Fibroblast of lung (primary cell): ENCODE measurements at regions not wholly inside any gene's neighbourhood (a gene's known extent, or its start where the extent isn't known, plus 50 kb on each side); places are given as distances from the start of the nearest gene placed in this dataset.

Experiments used
- DNase-seq, 2 donors: peaks; one replicate each; pipeline versions ENCODE4 v3.0.0 to v3.0.0-alpha.2; 2010; ENCODE audit warnings: low read depth in 2 of 2
- H2AFZ ChIP-seq: 2 replicates; pipeline ENCODE4 v1.5.1; 2012; ENCODE audit warnings: low read length, control low read depth, inconsistent platforms
- H3K27ac ChIP-seq: 2 replicates; pipeline ENCODE4 v1.5.1; 2011; ENCODE audit warnings: low read length, control low read depth; ENCODE audit not compliant: insufficient read depth
- H3K27me3 ChIP-seq: 2 replicates; pipeline ENCODE4 v1.5.1; 2011; ENCODE audit warnings: mild to moderate bottlenecking, low read length; ENCODE audit not compliant: control insufficient read depth, insufficient read depth
- H3K36me3 ChIP-seq: 2 replicates; pipeline ENCODE4 v1.5.1; 2011; ENCODE audit warnings: low read length; ENCODE audit not compliant: control insufficient read depth, insufficient read depth
- H3K4me1 ChIP-seq: 2 replicates; pipeline ENCODE4 v1.5.1; 2011; ENCODE audit warnings: low read length; ENCODE audit not compliant: control insufficient read depth, insufficient read depth; ENCODE audit errors: extremely low read depth
- H3K4me2 ChIP-seq: 2 replicates; pipeline ENCODE4 v1.5.1; 2011; ENCODE audit warnings: low read length, control low read depth; ENCODE audit not compliant: insufficient read depth; ENCODE audit errors: extremely low read depth
- H3K4me3 ChIP-seq, 4 experiments: fragments of 200-600 bp in 1 of 4; sonication (generic) in 1 of 4; replicated peaks in 1 of 4; 2 replicates each; pipeline ENCODE4 v1.5.1; 2011 to 2016; ENCODE audit warnings: low read length in 4 of 4, low read depth in 3 of 4, mild to moderate bottlenecking in 3 of 4, control low read depth in 2 of 4, inconsistent platforms in 1 of 4, mixed read lengths in 1 of 4; ENCODE audit not compliant: insufficient read depth in 1 of 4; ENCODE audit errors: control extremely low read depth in 1 of 4
- H3K79me2 ChIP-seq: 2 replicates; pipeline ENCODE4 v1.5.1; 2012; ENCODE audit warnings: mild to moderate bottlenecking, low read length, inconsistent platforms; ENCODE audit not compliant: control insufficient read depth, insufficient read depth
- H3K9ac ChIP-seq: 2 replicates; pipeline ENCODE4 v1.5.1; 2011; ENCODE audit warnings: mild to moderate bottlenecking, low read length, control low read depth; ENCODE audit not compliant: insufficient read depth
- H3K9me3 ChIP-seq: 2 replicates; pipeline ENCODE4 v1.5.1; 2012; ENCODE audit warnings: low read depth, low read length; ENCODE audit not compliant: control insufficient read depth, insufficient read depth
- H4K20me1 ChIP-seq: 2 replicates; pipeline ENCODE4 v1.5.1; 2011; ENCODE audit warnings: low read length; ENCODE audit not compliant: control insufficient read depth, insufficient read depth; ENCODE audit errors: extremely low read depth
- EZH2 ChIP-seq: IDR thresholded peaks from 2 replicates; pipeline ENCODE4 v1.5.1; 2012; ENCODE audit warnings: low read length, control low read depth, mild to moderate bottlenecking; ENCODE audit errors: missing control alignments
- TF ChIP-seq, protein P1 (sequence below), 2 donors: IDR thresholded peaks in 1 of 2; conservative IDR thresholded peaks in 1 of 2; 1 replicate in 1 of 2; 2 replicates in 1 of 2; pipeline ENCODE4 v1.5.1; 2011 to 2012; ENCODE audit warnings: low read length in 2 of 2, control low read depth in 1 of 2, inconsistent platforms in 1 of 2, low read depth in 1 of 2, mild to moderate bottlenecking in 1 of 2

DNA sequence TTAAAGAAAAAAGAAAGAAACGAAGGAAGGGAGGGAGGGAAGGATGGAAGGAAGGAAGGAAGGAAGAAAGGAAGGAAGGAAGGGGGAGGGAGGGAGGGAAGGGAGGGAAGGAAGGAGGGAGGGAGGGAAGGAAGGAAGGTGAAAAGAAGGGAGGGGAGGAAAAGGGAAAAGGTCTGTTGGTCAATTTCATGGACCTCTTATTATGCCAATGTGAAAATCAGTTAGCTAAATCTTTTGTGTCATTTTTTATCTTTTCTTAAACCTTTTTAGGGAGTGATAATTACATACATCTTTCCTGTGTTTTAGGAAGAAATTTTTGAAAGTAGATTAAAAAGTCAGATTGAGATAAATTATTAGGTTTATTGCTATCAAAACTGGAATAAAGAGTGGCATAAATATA, 670.2 kb upstream of the CITED2 start:
- no peaks in the 10 kb centered on the region for H3K27me3 ChIP-seq
- H3K4me3 ChIP-seq: no peak overlapping the region
- DNase-seq: no peak
- no peaks in the 10 kb centered on the region for H3K36me3 ChIP-seq
- no peak overlapping the region for H3K9ac ChIP-seq
- peaks cover 6% of the 10 kb centered on the region for H3K4me1 ChIP-seq
- H2AFZ ChIP-seq: no peak overlapping the region
- no peak overlapping the region for H3K27ac ChIP-seq
- no peak overlapping the region for H3K4me2 ChIP-seq
- TF ChIP-seq, protein P1, sequence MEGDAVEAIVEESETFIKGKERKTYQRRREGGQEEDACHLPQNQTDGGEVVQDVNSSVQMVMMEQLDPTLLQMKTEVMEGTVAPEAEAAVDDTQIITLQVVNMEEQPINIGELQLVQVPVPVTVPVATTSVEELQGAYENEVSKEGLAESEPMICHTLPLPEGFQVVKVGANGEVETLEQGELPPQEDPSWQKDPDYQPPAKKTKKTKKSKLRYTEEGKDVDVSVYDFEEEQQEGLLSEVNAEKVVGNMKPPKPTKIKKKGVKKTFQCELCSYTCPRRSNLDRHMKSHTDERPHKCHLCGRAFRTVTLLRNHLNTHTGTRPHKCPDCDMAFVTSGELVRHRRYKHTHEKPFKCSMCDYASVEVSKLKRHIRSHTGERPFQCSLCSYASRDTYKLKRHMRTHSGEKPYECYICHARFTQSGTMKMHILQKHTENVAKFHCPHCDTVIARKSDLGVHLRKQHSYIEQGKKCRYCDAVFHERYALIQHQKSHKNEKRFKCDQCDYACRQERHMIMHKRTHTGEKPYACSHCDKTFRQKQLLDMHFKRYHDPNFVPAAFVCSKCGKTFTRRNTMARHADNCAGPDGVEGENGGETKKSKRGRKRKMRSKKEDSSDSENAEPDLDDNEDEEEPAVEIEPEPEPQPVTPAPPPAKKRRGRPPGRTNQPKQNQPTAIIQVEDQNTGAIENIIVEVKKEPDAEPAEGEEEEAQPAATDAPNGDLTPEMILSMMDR (conservative IDR thresholded peaks at IDR 0.05 in 1 of 2, IDR thresholded peaks at IDR 0.05 in 1 of 2; ENCODE audit: low read depth in 1 of 2, low read length in 2 of 2): no peak
- no peak for TF ChIP-seq EZH2
- no peaks in the 10 kb centered on the region for H4K20me1 ChIP-seq
- H3K79me2 ChIP-seq: no peaks in the 10 kb centered on the region
- H3K9me3 ChIP-seq: no peaks in the 10 kb centered on the region

DNA sequence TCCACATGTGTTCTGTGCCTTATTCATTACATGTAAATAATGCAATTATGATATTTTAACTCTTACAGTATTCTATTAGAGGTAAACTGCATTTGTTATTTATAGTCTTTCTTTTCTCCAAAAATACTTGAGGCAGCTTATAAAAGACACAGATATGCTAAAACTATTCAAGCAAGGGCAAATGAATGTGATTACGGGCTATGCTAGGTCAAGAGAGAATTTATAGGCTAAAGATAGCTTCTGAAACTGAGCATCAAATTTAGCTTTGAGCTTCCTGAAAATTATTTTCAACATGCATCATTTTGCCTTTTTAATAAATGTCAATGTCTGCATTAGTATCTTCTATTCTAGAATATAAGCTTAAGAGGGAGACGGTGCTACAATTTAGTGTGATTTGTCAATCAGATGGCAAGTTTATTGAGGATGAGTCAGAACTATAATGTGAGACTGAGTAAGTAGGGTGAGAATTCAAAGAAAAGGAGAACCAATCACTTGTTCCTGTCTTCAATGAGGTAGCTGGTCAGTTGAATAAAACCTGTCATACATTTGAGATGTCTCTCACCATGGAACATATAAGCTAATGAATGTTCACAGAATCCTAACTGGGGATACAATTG, 669.4 kb upstream of the CITED2 start:
- Histone ChIP-seq H4K20me1 (no peaks in the 10 kb centered on the region), H3K9ac (no peak overlapping the region), H3K79me2 (no peaks in the 10 kb centered on the region), H3K4me3 (no peak overlapping the region), H2AFZ (no peak overlapping the region), H3K4me1 (peaks cover 6% of the 10 kb centered on the region), H3K4me2 (peak overlapping the region; percentile 9), H3K36me3 (no peaks in the 10 kb centered on the region), H3K9me3 (no peaks in the 10 kb centered on the region), H3K27ac (no peak overlapping the region), H3K27me3 (no peaks in the 10 kb centered on the region)
- peak; percentile 33 to 67 for DNase-seq
- TF ChIP-seq EZH2: no peak
- TF ChIP-seq, protein P1 (conservative IDR thresholded peaks at IDR 0.05 in 1 of 2, IDR thresholded peaks at IDR 0.05 in 1 of 2; ENCODE audit: low read depth in 1 of 2, low read length in 2 of 2): no peak

DNA sequence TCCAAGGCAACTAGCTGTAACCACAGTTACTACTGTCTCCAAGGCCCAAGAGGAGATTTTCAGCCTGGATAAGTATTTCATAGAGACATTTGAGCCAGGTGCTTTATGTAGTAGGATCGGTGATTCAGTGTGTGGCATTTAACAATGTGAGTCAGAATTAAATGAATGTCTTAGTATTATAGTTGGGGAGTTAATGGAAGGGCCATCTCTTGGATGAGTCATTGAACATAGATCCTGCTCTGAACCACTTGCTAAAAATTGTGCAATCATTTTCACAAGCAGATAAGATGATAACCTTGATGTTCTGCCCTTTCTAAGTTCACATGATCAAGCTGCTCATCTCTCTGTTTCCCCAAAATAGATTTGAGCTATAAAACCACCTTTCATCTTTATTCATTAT, 668.9 kb upstream of the CITED2 start:
- Histone ChIP-seq H3K79me2 (no peaks in the 10 kb centered on the region), H3K9ac (no peak overlapping the region), H2AFZ (no peak overlapping the region), H3K4me2 (peak overlapping the region; percentile 9), H3K4me1 (peaks cover 6% of the 10 kb centered on the region), H3K4me3 (no peak overlapping the region), H4K20me1 (no peaks in the 10 kb centered on the region), H3K9me3 (no peaks in the 10 kb centered on the region), H3K27me3 (no peaks in the 10 kb centered on the region), H3K36me3 (no peaks in the 10 kb centered on the region), H3K27ac (no peak overlapping the region)
- TF ChIP-seq, protein P1 (conservative IDR thresholded peaks at IDR 0.05 in 1 of 2, IDR thresholded peaks at IDR 0.05 in 1 of 2; ENCODE audit: low read depth in 1 of 2, low read length in 2 of 2): no peak
- DNase-seq: peak; percentile 85 to 98
